ENCODE measurements at regions not wholly inside any gene's neighbourhood (a gene's known extent, or its start where the extent isn't known, plus 50 kb on each side); places are given as distances from the start of the nearest gene placed in this dataset.

DNA sequence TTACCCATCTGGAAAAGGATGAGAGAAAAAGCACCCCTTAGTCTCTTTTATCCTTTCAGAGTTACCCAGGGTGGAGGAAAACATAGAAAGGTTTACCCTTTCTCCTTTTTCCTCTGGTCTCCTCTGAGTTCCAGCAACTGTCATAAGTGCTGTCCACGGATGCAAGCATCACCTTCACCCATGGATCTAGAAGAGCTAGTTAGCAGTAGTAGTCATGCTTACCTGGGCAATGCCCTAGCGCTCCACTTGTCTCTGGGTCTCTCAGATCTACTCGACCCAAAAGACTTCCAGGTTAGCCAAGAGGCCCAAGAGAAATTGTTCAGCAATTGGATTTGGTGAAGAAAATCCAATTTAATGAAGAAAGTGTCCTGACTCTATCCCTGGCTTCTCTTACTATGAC is 656.2 kb upstream of the PTPRD start:
- H3K4me3 ChIP-seq (ENCODE audit: low read depth, low read length), result no peak overlapping the region
- TF ChIP-seq CTCF (conservative IDR thresholded peaks at IDR 0.05; ENCODE audit: low read depth, low read length), result no peak
- DNase-seq (ENCODE audit: low read depth), result no peak

DNA sequence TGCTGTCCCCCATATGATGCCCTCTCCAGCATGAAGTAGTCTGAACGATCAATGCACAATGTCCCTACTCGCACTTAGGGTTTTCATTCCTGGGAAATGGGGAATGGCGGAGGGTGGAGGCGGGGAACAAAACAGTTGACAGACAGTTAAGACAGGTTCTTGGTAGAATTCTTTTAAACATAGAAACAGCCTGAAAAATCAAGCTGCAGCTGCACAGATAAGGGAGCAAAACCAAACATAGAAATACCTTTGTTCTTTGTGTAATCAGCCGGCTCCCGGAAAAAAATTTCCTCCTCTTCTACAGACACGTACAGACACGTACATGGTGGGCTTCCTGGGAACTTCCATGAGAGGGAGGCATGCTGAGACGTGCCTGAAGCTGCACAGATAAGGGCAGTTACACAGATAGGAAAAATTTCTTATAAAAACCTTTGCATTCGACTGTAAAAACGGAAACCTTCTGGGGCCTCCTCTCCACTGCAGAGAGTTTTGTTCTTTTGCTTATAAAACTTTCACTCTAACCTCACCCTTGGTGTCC is 662.4 kb upstream of the PTPRD start:
- DNase-seq (ENCODE audit: low read depth), result no peak
- TF ChIP-seq CTCF (conservative IDR thresholded peaks at IDR 0.05; ENCODE audit: low read depth, low read length), result no peak
- H3K4me3 ChIP-seq (ENCODE audit: low read depth, low read length), result no peak overlapping the region

- H3K4me3 ChIP-seq (ENCODE audit: low read depth, low read length), result no peak overlapping the region
- no peak for DNase-seq (ENCODE audit: low read depth)
- TF ChIP-seq CTCF (conservative IDR thresholded peaks at IDR 0.05; ENCODE audit: low read depth, low read length), result no peak
These were observed 700.2 kb upstream of the PTPRD start for GRCh38 chr9:11312966-11313365.

DNA sequence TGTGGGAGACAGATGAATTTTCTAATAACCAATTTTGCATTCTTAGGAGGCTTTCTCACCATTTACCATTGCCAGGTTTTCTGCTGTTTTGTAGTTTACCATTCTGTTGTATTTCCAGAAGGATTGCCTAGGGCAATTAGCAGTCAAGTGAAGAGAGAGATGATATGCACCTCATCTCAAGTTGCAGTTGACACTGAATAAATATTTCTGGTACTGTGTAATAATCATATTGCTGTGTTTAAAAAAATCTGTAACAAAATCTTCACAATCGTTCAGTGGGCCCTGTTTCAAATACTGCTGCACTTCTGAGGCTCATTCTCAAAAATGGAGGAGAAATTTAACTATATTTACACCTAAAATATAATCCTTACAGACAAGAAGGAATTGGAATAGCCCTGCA is 706.1 kb upstream of the PTPRD start:
- DNase-seq (ENCODE audit: low read depth), result no peak
- no peak for TF ChIP-seq CTCF (conservative IDR thresholded peaks at IDR 0.05; ENCODE audit: low read depth, low read length)
- H3K4me3 ChIP-seq (ENCODE audit: low read depth, low read length), result no peak overlapping the region

DNA sequence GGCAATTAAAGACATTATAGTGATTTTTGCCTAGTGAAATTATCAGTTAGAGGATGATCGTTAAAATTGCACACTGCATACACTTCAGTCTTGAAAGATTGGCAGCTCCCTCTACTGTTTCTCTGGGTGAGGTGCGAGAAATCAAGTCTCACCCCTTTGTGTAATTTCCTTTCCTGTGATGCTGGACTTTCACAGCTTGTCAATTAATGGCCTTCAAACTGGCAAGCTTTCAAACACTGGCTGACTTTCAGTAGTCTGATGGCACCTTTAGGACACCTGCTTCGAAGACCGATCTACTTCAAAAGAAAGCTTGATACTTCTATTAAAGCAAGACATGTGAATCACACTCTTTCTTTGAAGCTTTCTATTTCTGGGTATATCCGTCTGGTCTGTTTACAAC is 706.7 kb upstream of the PTPRD start:
- TF ChIP-seq CTCF (conservative IDR thresholded peaks at IDR 0.05; ENCODE audit: low read depth, low read length), result peak; percentile 60
- DNase-seq (ENCODE audit: low read depth), result no peak
- H3K4me3 ChIP-seq (ENCODE audit: low read depth, low read length), result no peak overlapping the region

DNA sequence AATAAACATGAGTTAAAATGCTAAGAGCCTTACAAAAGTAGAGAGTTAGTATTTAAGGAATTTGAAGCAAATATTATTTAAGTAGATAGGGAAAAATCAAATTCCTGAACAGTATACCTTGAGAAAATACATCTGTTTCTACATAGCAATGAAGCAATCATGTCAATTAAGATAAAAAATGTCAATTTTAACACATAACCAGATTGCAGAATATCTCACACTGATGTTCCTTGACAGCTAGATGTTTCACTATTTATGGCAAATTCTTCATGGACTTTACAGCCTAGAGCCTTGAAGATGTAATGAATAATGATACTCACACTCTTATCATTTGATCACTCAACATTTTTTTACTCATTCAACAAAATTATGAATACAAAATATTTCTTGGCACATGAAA is 708.2 kb upstream of the PTPRD start:
- no peak overlapping the region for H3K4me3 ChIP-seq (ENCODE audit: low read depth, low read length)
- no peak for DNase-seq (ENCODE audit: low read depth)
- no peak for TF ChIP-seq CTCF (conservative IDR thresholded peaks at IDR 0.05; ENCODE audit: low read depth, low read length)

- no peak for DNase-seq (ENCODE audit: low read depth)
- no peak for TF ChIP-seq CTCF (conservative IDR thresholded peaks at IDR 0.05; ENCODE audit: low read depth, low read length)
- no peak overlapping the region for H3K4me3 ChIP-seq (ENCODE audit: low read depth, low read length)
These were observed 710.7 kb upstream of the PTPRD start for GRCh38 chr9:11323457-11323856.
